ENCODE measurements at regions not wholly inside any gene's neighbourhood (a gene's known extent, or its start where the extent isn't known, plus 50 kb on each side); places are given as distances from the start of the nearest gene placed in this dataset.

DNA sequence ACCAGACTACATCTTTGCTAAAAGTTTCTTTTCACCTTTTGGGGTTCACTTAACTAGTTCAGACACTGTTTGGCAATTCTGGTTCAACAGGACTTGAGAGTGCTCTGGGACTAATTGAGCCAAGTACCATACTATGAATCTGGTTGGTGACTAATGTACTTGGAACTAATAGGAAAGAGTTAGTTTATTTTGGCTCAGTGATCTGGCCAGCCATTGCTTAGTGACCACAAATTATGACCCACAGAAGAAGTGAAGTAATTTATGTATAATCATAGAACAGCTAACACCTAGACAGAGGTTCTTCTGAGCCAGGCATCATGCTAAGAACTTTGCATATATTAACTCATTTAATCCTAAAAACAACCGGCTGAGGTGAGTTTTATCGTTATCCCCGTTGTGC lies 126.5 kb upstream of the JCAD start:
- H3K4me1 ChIP-seq = no peaks in the 10 kb centered on the region

GRCh38 chr10:30185341-30185740 lies 126.0 kb upstream of the JCAD start:
- Histone ChIP-seq H3K27me3 (no peaks in the 10 kb centered on the region), H3K27ac (no peak overlapping the region), H3K9ac (ENCODE audit: low read depth in 2 of 2, low read length in 2 of 2) (no peak overlapping the region), H3K4me3 (no peak overlapping the region), H3K4me1 (no peaks in the 10 kb centered on the region), H3K9me3 (no peaks in the 10 kb centered on the region), H3K36me3 (no peaks in the 10 kb centered on the region)
- intact Hi-C loops (cut with DNase I) = no loop called here
- DNase-seq = no peak
- TF ChIP-seq CTCF (IDR thresholded peaks at IDR 0.05) = no peak

More for the DNA sequence above, 126.5 kb upstream of the JCAD start:
- H3K27me3 ChIP-seq = no peaks in the 10 kb centered on the region
- no peak overlapping the region for H3K4me3 ChIP-seq
- no peak overlapping the region for H3K9ac ChIP-seq (ENCODE audit: low read depth in 2 of 2, low read length in 2 of 2)
- no peaks in the 10 kb centered on the region for H3K36me3 ChIP-seq
- no peaks in the 10 kb centered on the region for H3K9me3 ChIP-seq
- no peak for DNase-seq
- H3K27ac ChIP-seq = no peak overlapping the region
- no peak for TF ChIP-seq CTCF (IDR thresholded peaks at IDR 0.05)
- intact Hi-C loops (cut with DNase I) = no loop called here

- H3K9ac ChIP-seq (ENCODE audit: low read depth in 2 of 2, low read length in 2 of 2) = no peak overlapping the region
These were observed 125.1 kb upstream of the JCAD start for GRCh38 chr10:30184397-30185033.

DNA sequence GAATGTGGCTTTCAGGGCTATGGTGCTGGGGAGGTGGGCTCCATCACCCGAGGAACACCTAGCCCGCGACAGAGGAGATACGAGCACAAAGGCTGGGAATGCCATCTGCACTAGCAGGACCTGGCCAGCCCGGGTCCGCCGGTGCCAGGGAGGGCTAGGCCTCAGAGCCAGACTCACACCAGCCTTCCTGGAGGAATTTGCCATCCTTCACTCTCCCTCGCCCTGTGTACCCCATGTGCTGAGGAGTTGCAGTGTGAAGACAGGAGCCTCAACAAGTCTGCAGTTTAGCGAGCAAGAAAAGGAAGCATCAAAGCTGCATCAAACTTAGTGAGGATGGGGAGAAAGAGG lies 123.6 kb upstream of the JCAD start:
- TF ChIP-seq CTCF (IDR thresholded peaks at IDR 0.05) = no peak
- Histone ChIP-seq H3K4me1 (no peaks in the 10 kb centered on the region), H3K27ac (no peak overlapping the region), H3K4me3 (no peak overlapping the region), H3K36me3 (no peaks in the 10 kb centered on the region), H3K9ac (ENCODE audit: low read depth in 2 of 2, low read length in 2 of 2) (no peak overlapping the region), H3K27me3 (no peaks in the 10 kb centered on the region), H3K9me3 (no peaks in the 10 kb centered on the region)
- intact Hi-C loops (cut with DNase I) = no loop called here
- DNase-seq = no peak

More at GRCh38 chr10:30184397-30185033, 125.1 kb upstream of the JCAD start:
- H3K27me3 ChIP-seq = no peaks in the 10 kb centered on the region
- DNase-seq = no peak
- no peaks in the 10 kb centered on the region for H3K36me3 ChIP-seq
- TF ChIP-seq CTCF (IDR thresholded peaks at IDR 0.05) = no peak
- H3K4me3 ChIP-seq = no peak overlapping the region
- no peak overlapping the region for H3K27ac ChIP-seq
- H3K4me1 ChIP-seq = no peaks in the 10 kb centered on the region
- intact Hi-C loops (cut with DNase I) = no loop called here
- H3K9me3 ChIP-seq = no peaks in the 10 kb centered on the region

- no peak for TF ChIP-seq CTCF (IDR thresholded peaks at IDR 0.05)
- no peaks in the 10 kb centered on the region for H3K36me3 ChIP-seq
- intact Hi-C loops (cut with DNase I) = no loop called here
- no peaks in the 10 kb centered on the region for H3K9me3 ChIP-seq
- no peak overlapping the region for H3K4me3 ChIP-seq
- no peaks in the 10 kb centered on the region for H3K27me3 ChIP-seq
- DNase-seq = no peak
- H3K9ac ChIP-seq (ENCODE audit: low read depth in 2 of 2, low read length in 2 of 2) = no peak overlapping the region
- H3K4me1 ChIP-seq = no peaks in the 10 kb centered on the region
- H3K27ac ChIP-seq = no peak overlapping the region
These were observed 123.0 kb upstream of the JCAD start for GRCh38 chr10:30182191-30183054.
